PC-9 (cell line): ENCODE measurements at regions not wholly inside any gene's neighbourhood (a gene's known extent, or its start where the extent isn't known, plus 50 kb on each side); places are given as distances from the start of the nearest gene placed in this dataset.

ENCODE experiments used
- BruUV-seq: library from RNA; stranded (reverse); fragments of 400-500 nt; replicated peaks from 2 replicates; lab custom pipeline; 2021; lab: Mats Ljungman, UMichigan
- CTCF ChIA-PET: fragments of 300-600 bp; sonication (Branson Sonifier 250); formaldehyde crosslinking; loops from one replicate; lab custom pipeline; 2022; ENCODE audit warnings: antibody characterized with exemption; lab: Charles Lee
- POLR2A ChIA-PET: fragments of 300-600 bp; sonication (Branson Sonifier 250); formaldehyde crosslinking; loops from one replicate; lab custom pipeline; 2022; ENCODE audit warnings: antibody characterized with exemption; ENCODE audit not compliant: unreplicated experiment; lab: Charles Lee
- DNase-seq, 2 experiments: peaks; one replicate each; pipeline versions ENCODE4 v3.0.0 to v3.0.0-alpha.2; 2015 to 2022; ENCODE audit warnings: mixed read lengths in 1 of 2
- H2AFZ ChIP-seq: fragments of 200-600 bp; sonication (generic); 2 replicates; pipeline ENCODE4 v1.8.1; 2017; ENCODE audit warnings: antibody characterized with exemption
- H3F3A ChIP-seq: fragments of 200-600 bp; sonication (generic); 2 replicates; pipeline ENCODE4 v1.8.1; 2017; ENCODE audit warnings: antibody characterized with exemption, mild to moderate bottlenecking, low read depth; ENCODE audit not compliant: insufficient read depth
- H3K27ac ChIP-seq: fragments of 200-600 bp; sonication (generic); 2 replicates; pipeline ENCODE4 v1.6.1; 2016; ENCODE audit warnings: mixed run types
- H3K27me3 ChIP-seq: fragments of 200-600 bp; sonication (generic); 2 replicates; pipeline ENCODE4 v1.6.1; 2016; ENCODE audit warnings: low read depth, mixed run types; ENCODE audit not compliant: insufficient read depth
- H3K36me3 ChIP-seq: fragments of 200-600 bp; sonication (generic); 2 replicates; pipeline ENCODE4 v1.6.1; 2016; ENCODE audit warnings: low read depth, mixed run types
- H3K4me1 ChIP-seq: fragments of 200-600 bp; sonication (generic); replicated peaks from 2 replicates; pipeline ENCODE4 v1.6.1; 2016; ENCODE audit warnings: mixed run types; ENCODE audit not compliant: insufficient read depth
- H3K4me2 ChIP-seq: fragments of 200-600 bp; sonication (generic); 2 replicates; pipeline ENCODE4 v1.6.1; 2017; ENCODE audit warnings: mixed run types
- H3K4me3 ChIP-seq: fragments of 200-600 bp; sonication (generic); 2 replicates; pipeline ENCODE4 v1.6.1; 2016; ENCODE audit warnings: mixed run types
- H3K79me2 ChIP-seq: fragments of 200-600 bp; sonication (generic); 2 replicates; pipeline ENCODE4 v1.6.1; 2017; ENCODE audit warnings: low read depth, mixed run types
- H3K9me2 ChIP-seq: fragments of 200-600 bp; sonication (generic); 2 replicates; pipeline ENCODE4 v1.8.1; 2017; ENCODE audit warnings: mild to moderate bottlenecking; ENCODE audit not compliant: insufficient read depth
- H3K9me3 ChIP-seq: fragments of 200-600 bp; sonication (generic); 2 replicates; pipeline ENCODE4 v1.8.1; 2016; ENCODE audit warnings: low read depth; ENCODE audit not compliant: insufficient read depth
- H4K20me1 ChIP-seq: fragments of 200-600 bp; sonication (generic); 2 replicates; pipeline ENCODE4 v1.8.1; 2017; ENCODE audit not compliant: insufficient read depth
- EZH2 ChIP-seq: fragments of 200-600 bp; sonication (generic); IDR thresholded peaks from 2 replicates; pipeline ENCODE4 v1.8.0; 2017; ENCODE audit warnings: antibody characterized with exemption, low read depth
- intact Hi-C: fragments of 100-400 bp; cut with micrococcal nuclease; formaldehyde crosslinking; loops from one replicate; pipeline ENCODE4 v1.10.0; 2022; ENCODE audit not compliant: unreplicated experiment
- TF ChIP-seq, protein P1 (sequence below): fragments of 200-600 bp; sonication (generic); conservative IDR thresholded peaks from 2 replicates; pipeline ENCODE4 v1.6.1; 2017; ENCODE audit warnings: mixed run types, antibody characterized with exemption, mild to moderate bottlenecking, moderate library complexity

- Histone ChIP-seq H3K4me1 (no peaks in the 10 kb centered on the region), H2AFZ (no peak overlapping the region), H3K4me3 (no peak overlapping the region), H4K20me1 (no peaks in the 10 kb centered on the region), H3K36me3 (no peaks in the 10 kb centered on the region), H3K4me2 (no peak overlapping the region), H3F3A (no peaks in the 10 kb centered on the region), H3K79me2 (no peaks in the 10 kb centered on the region), H3K27ac (no peak overlapping the region), H3K27me3 (no peaks in the 10 kb centered on the region), H3K9me3 (no peaks in the 10 kb centered on the region), H3K9me2 (no peaks in the 10 kb centered on the region)
- no peak for DNase-seq
- no TSS peak for BruUV-seq
- TF ChIP-seq, protein P1, sequence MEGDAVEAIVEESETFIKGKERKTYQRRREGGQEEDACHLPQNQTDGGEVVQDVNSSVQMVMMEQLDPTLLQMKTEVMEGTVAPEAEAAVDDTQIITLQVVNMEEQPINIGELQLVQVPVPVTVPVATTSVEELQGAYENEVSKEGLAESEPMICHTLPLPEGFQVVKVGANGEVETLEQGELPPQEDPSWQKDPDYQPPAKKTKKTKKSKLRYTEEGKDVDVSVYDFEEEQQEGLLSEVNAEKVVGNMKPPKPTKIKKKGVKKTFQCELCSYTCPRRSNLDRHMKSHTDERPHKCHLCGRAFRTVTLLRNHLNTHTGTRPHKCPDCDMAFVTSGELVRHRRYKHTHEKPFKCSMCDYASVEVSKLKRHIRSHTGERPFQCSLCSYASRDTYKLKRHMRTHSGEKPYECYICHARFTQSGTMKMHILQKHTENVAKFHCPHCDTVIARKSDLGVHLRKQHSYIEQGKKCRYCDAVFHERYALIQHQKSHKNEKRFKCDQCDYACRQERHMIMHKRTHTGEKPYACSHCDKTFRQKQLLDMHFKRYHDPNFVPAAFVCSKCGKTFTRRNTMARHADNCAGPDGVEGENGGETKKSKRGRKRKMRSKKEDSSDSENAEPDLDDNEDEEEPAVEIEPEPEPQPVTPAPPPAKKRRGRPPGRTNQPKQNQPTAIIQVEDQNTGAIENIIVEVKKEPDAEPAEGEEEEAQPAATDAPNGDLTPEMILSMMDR, result no peak
- TF ChIP-seq EZH2, result no peak
- CTCF ChIA-PET, result no interaction called here
- POLR2A ChIA-PET, result no interaction called here
- intact Hi-C loops, result loop anchor here (2.0 kb wide), 1 partner anchor 649 kb away; no protein-coding TSS in a partner anchor
Measured at GRCh38 chr4:111282035-111282434, 659.2 kb upstream of the PITX2 start.

- H3K9me3 ChIP-seq, result no peaks in the 10 kb centered on the region
- no peak overlapping the region for H3K4me3 ChIP-seq
- H3K4me2 ChIP-seq, result no peak overlapping the region
- no peaks in the 10 kb centered on the region for H3F3A ChIP-seq
- H3K79me2 ChIP-seq, result no peaks in the 10 kb centered on the region
- no peak overlapping the region for H3K27ac ChIP-seq
- H2AFZ ChIP-seq, result no peak overlapping the region
- BruUV-seq, result no TSS peak
- no peaks in the 10 kb centered on the region for H3K9me2 ChIP-seq
- POLR2A ChIA-PET, result no interaction called here
- CTCF ChIA-PET, result interaction anchor here (0.6 kb wide), 1 partner anchor 147 kb away, joined by 3 read pairs; no protein-coding TSS in a partner anchor
- intact Hi-C loops, result loop anchor here (2.0 kb wide), 1 partner anchor 650 kb away; no protein-coding TSS in a partner anchor
- no peaks in the 10 kb centered on the region for H3K27me3 ChIP-seq
- no peaks in the 10 kb centered on the region for H4K20me1 ChIP-seq
- DNase-seq, result peak in 1 of 2 experiments; percentile 44
- H3K4me1 ChIP-seq, result no peaks in the 10 kb centered on the region
- H3K36me3 ChIP-seq, result no peaks in the 10 kb centered on the region
- TF ChIP-seq, protein P1, result peak; percentile 84
- TF ChIP-seq EZH2, result no peak
Measured at GRCh38 chr4:111283066-111283677, 660.3 kb upstream of the PITX2 start.

DNA sequence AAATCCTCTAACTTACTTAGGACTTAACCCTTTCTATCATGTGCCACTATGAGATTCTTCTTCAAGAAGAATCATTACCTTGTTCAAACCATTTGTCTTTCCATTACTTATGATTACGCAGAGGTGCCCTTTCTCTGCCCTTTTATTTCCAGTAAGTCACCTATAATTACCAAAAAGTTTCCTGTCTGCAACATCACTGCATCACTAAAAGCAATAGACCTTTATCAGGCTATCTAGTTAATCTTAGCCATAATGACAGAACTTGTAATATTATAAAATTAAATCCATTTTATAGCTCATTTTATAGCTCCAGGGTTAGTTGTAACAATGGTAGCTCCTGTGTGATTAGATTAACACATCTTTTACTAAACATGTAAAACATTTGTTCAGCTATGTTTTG lies 673.6 kb upstream of the PITX2 start:
- Histone ChIP-seq H3K4me1 (no peaks in the 10 kb centered on the region), H3K27me3 (no peaks in the 10 kb centered on the region), H3K79me2 (no peaks in the 10 kb centered on the region), H3F3A (no peaks in the 10 kb centered on the region), H3K4me3 (no peak overlapping the region), H3K27ac (no peak overlapping the region), H3K9me3 (no peaks in the 10 kb centered on the region), H2AFZ (no peak overlapping the region), H3K36me3 (no peaks in the 10 kb centered on the region), H3K9me2 (no peaks in the 10 kb centered on the region), H3K4me2 (no peak overlapping the region), H4K20me1 (no peaks in the 10 kb centered on the region)
- no peak for TF ChIP-seq EZH2
- TF ChIP-seq, protein P1, result no peak
- intact Hi-C loops, result no loop called here
- CTCF ChIA-PET, result no interaction called here
- POLR2A ChIA-PET, result no interaction called here
- no TSS peak for BruUV-seq
- no peak for DNase-seq
